ENCODE measurements at regions not wholly inside any gene's neighbourhood (a gene's known extent, or its start where the extent isn't known, plus 50 kb on each side); places are given as distances from the start of the nearest gene placed in this dataset.

DNA sequence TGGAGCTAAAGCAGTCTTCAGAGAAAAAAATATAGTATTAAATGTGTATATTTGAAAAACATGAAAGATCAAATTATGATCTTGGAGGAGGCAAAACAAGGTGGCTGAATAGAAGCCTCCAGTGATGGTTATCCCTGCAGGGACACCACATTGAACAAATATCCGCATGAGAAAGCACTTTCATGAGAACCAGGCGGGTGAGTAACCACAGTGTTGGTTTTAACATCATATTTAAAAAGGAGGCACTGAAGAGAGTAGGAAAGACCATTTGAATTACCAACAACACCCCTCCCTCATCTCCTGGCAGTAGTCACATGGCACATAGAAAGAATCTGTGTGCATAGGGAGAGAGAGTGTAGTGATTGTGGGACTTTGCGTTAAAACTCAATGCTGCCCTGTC, 759.6 kb upstream of the NRXN1 start:
- TF ChIP-seq SIN3A (IDR thresholded peaks at IDR 0.05; ENCODE audit: borderline replicate concordance, insufficient read depth, low read length) = no peak
- no peak for TF ChIP-seq TAF1 (IDR thresholded peaks at IDR 0.05; ENCODE audit: borderline replicate concordance, insufficient read depth, low read length)
- TF ChIP-seq, protein P1, sequence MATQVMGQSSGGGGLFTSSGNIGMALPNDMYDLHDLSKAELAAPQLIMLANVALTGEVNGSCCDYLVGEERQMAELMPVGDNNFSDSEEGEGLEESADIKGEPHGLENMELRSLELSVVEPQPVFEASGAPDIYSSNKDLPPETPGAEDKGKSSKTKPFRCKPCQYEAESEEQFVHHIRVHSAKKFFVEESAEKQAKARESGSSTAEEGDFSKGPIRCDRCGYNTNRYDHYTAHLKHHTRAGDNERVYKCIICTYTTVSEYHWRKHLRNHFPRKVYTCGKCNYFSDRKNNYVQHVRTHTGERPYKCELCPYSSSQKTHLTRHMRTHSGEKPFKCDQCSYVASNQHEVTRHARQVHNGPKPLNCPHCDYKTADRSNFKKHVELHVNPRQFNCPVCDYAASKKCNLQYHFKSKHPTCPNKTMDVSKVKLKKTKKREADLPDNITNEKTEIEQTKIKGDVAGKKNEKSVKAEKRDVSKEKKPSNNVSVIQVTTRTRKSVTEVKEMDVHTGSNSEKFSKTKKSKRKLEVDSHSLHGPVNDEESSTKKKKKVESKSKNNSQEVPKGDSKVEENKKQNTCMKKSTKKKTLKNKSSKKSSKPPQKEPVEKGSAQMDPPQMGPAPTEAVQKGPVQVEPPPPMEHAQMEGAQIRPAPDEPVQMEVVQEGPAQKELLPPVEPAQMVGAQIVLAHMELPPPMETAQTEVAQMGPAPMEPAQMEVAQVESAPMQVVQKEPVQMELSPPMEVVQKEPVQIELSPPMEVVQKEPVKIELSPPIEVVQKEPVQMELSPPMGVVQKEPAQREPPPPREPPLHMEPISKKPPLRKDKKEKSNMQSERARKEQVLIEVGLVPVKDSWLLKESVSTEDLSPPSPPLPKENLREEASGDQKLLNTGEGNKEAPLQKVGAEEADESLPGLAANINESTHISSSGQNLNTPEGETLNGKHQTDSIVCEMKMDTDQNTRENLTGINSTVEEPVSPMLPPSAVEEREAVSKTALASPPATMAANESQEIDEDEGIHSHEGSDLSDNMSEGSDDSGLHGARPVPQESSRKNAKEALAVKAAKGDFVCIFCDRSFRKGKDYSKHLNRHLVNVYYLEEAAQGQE (IDR thresholded peaks at IDR 0.05; ENCODE audit: insufficient read depth in 1 of 2, low read depth in 2 of 2, low read length in 2 of 2) = no peak

DNA sequence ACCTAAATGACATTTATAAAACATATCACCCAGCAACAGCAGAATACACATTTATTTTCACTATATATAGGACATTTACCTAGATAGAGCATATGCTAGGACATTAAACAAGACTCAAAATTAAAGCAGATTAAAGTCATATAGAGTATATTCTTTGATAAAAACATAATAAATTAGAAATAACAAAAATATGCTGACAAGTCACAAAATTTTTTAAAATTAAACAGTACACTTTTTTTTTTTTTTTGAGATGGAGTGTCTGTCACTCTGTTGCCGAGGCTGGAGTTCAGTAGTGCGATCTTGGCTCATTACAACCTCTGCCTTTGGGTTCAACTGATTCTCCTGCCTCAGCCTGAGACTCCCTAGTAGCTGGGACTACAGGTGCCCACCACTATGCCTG, 758.9 kb upstream of the NRXN1 start:
- TF ChIP-seq POLR2AphosphoS5 (IDR thresholded peaks at IDR 0.05; ENCODE audit: low read depth, low read length) (no peak), SIN3A (IDR thresholded peaks at IDR 0.05; ENCODE audit: borderline replicate concordance, insufficient read depth, low read length) (no peak), FOXP2 (optimal IDR thresholded peaks at IDR 0.05; ENCODE audit: borderline replicate concordance, extremely low read depth, extremely low read length, insufficient read depth) (no peak), TAF1 (IDR thresholded peaks at IDR 0.05; ENCODE audit: borderline replicate concordance, insufficient read depth, low read length) (no peak)
- TF ChIP-seq, protein P1 (IDR thresholded peaks at IDR 0.05; ENCODE audit: insufficient read depth in 1 of 2, low read depth in 2 of 2, low read length in 2 of 2) = no peak

DNA sequence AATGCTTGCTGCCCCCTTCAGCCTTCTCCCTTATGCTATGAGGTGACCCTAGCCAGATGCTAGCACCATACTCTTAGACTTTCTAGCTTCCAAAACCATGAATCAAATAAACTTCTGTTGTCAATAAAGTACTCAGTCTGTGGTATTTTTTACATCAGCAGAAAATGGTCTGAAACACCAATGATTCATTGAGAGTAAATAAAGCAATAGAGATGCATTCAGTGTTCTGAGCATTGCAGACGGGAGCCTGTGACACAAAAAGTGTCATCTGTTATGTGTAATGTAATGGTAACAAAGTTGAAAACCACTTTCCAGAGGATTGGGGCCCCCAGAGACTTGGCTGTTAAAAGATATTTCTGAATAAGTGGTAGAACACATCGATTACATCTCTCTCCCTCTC, 758.0 kb upstream of the NRXN1 start:
- TF ChIP-seq SIN3A (IDR thresholded peaks at IDR 0.05; ENCODE audit: borderline replicate concordance, insufficient read depth, low read length) (no peak), FOXP2 (optimal IDR thresholded peaks at IDR 0.05; ENCODE audit: borderline replicate concordance, extremely low read depth, extremely low read length, insufficient read depth) (no peak), POLR2AphosphoS5 (IDR thresholded peaks at IDR 0.05; ENCODE audit: low read depth, low read length) (no peak), TAF1 (IDR thresholded peaks at IDR 0.05; ENCODE audit: borderline replicate concordance, insufficient read depth, low read length) (no peak)
- TF ChIP-seq, protein P1 (IDR thresholded peaks at IDR 0.05; ENCODE audit: insufficient read depth in 1 of 2, low read depth in 2 of 2, low read length in 2 of 2) = no peak

DNA sequence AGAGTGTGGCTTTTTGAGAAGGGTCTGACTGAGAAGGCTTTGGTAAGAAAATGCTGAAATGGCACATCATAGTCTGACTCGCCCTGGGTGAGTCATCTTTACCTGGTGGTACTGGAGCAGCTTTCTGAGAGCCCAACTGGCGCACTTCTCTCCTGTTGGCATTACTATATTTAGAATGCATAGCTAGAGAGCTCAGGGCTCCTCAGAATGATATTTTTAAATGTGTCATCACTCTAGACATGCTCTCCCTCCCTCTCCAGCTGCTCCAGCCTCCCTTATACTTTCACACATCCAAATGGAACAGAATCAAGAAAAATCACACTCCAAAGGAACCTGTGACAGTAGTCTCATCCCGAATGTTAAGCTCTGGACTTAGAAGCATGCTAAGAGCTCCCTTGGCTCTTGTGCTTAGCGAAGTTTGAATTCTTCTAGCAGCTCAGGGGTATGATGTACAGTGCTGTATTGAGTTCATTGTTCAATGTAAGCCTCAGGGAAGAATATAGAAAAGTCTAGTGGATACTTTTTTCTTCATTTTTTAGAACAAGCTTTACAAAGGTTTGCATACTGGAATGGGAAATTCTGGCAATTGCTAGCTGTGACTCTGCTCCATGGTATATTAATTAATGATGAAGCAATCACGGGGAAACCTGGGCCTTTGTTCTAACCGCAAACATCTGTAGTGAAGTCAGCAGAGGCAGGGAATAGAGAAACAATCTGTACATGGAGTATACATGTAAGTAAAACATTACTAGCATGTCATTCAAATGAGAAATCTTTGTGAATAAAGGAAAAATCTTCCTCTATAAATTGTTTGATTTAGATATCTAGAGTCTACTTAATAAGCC, 751.2 kb upstream of the NRXN1 start:
- TF ChIP-seq SIN3A (IDR thresholded peaks at IDR 0.05; ENCODE audit: borderline replicate concordance, insufficient read depth, low read length) = no peak
- TF ChIP-seq, protein P1 (IDR thresholded peaks at IDR 0.05; ENCODE audit: insufficient read depth in 1 of 2, low read depth in 2 of 2, low read length in 2 of 2) = no peak
- TF ChIP-seq POLR2AphosphoS5 (IDR thresholded peaks at IDR 0.05; ENCODE audit: low read depth, low read length) = no peak
- no peak for TF ChIP-seq FOXP2 (optimal IDR thresholded peaks at IDR 0.05; ENCODE audit: borderline replicate concordance, extremely low read depth, extremely low read length, insufficient read depth)

Data from PFSK-1 (cell line).